ENCODE measurements at regions not wholly inside any gene's neighbourhood (a gene's known extent, or its start where the extent isn't known, plus 50 kb on each side); places are given as distances from the start of the nearest gene placed in this dataset.

GRCh38 chr15:69731081-69731330, 278.4 kb downstream of the RPLP1 start:
- Histone ChIP-seq H3K9ac (ENCODE audit: low read length) (no peak overlapping the region), H3K9me3 (ENCODE audit: control insufficient read depth, insufficient read depth, low read depth, low read length) (no peaks in the 10 kb centered on the region), H3K4me1 (ENCODE audit: control insufficient read depth, insufficient read depth, low read length) (peaks cover 25% of the 10 kb centered on the region), H3K36me3 (ENCODE audit: control insufficient read depth, insufficient read depth, low read length) (no peaks in the 10 kb centered on the region), H3K27me3 (ENCODE audit: control insufficient read depth, insufficient read depth, low read length) (no peaks in the 10 kb centered on the region), H3K4me3 (ENCODE audit: low read depth, low read length) (no peak overlapping the region), H3K27ac (ENCODE audit: low read depth, low read length) (no peak overlapping the region)

- Histone ChIP-seq H3K27ac (ENCODE audit: low read depth, low read length) (no peak overlapping the region), H3K9me3 (ENCODE audit: control insufficient read depth, insufficient read depth, low read depth, low read length) (no peaks in the 10 kb centered on the region), H3K27me3 (ENCODE audit: control insufficient read depth, insufficient read depth, low read length) (no peaks in the 10 kb centered on the region), H3K4me1 (ENCODE audit: control insufficient read depth, insufficient read depth, low read length) (peaks cover 24% of the 10 kb centered on the region), H3K9ac (ENCODE audit: low read length) (no peak overlapping the region), H3K36me3 (ENCODE audit: control insufficient read depth, insufficient read depth, low read length) (no peaks in the 10 kb centered on the region), H3K4me3 (ENCODE audit: low read depth, low read length) (no peak overlapping the region)
These were observed 279.0 kb downstream of the RPLP1 start for GRCh38 chr15:69731581-69731980.

GRCh38 chr15:69732133-69732532, 279.5 kb downstream of the RPLP1 start:
- H3K9ac ChIP-seq (ENCODE audit: low read length) = no peak overlapping the region

GRCh38 chr15:69734699-69735098, 282.1 kb downstream of the RPLP1 start:
- Histone ChIP-seq H3K9me3 (ENCODE audit: control insufficient read depth, insufficient read depth, low read depth, low read length) (0 out of 2 replicates have a peak, but pooled peaks cover 3% of the 10 kb centered on the region), H3K9ac (ENCODE audit: low read length) (no peak overlapping the region), H3K27me3 (ENCODE audit: control insufficient read depth, insufficient read depth, low read length) (no peaks in the 10 kb centered on the region), H3K4me1 (ENCODE audit: control insufficient read depth, insufficient read depth, low read length) (peaks cover 13% of the 10 kb centered on the region; the same call in 1 of the 2 replicates), H3K4me3 (ENCODE audit: low read depth, low read length) (no peak overlapping the region), H3K36me3 (ENCODE audit: control insufficient read depth, insufficient read depth, low read length) (no peaks in the 10 kb centered on the region), H3K27ac (ENCODE audit: low read depth, low read length) (no peak overlapping the region)

More at GRCh38 chr15:69732133-69732532, 279.5 kb downstream of the RPLP1 start:
- Histone ChIP-seq H3K4me3 (ENCODE audit: low read depth, low read length) (no peak overlapping the region), H3K4me1 (ENCODE audit: control insufficient read depth, insufficient read depth, low read length) (peaks cover 18% of the 10 kb centered on the region), H3K27me3 (ENCODE audit: control insufficient read depth, insufficient read depth, low read length) (no peaks in the 10 kb centered on the region), H3K9me3 (ENCODE audit: control insufficient read depth, insufficient read depth, low read depth, low read length) (0 out of 2 replicates have a peak, but pooled peaks cover 1% of the 10 kb centered on the region), H3K36me3 (ENCODE audit: control insufficient read depth, insufficient read depth, low read length) (no peaks in the 10 kb centered on the region), H3K27ac (ENCODE audit: low read depth, low read length) (no peak overlapping the region)

GRCh38 chr15:69735121-69735520, 282.5 kb downstream of the RPLP1 start:
- no peak overlapping the region for H3K4me3 ChIP-seq (ENCODE audit: low read depth, low read length)
- H3K9me3 ChIP-seq (ENCODE audit: control insufficient read depth, insufficient read depth, low read depth, low read length) = 0 out of 2 replicates have a peak, but pooled peaks cover 3% of the 10 kb centered on the region

GRCh38 chr15:69736161-69736560, 283.5 kb downstream of the RPLP1 start:
- no peak overlapping the region for H3K9ac ChIP-seq (ENCODE audit: low read length)

More at GRCh38 chr15:69735121-69735520, 282.5 kb downstream of the RPLP1 start:
- Histone ChIP-seq H3K36me3 (ENCODE audit: control insufficient read depth, insufficient read depth, low read length) (no peaks in the 10 kb centered on the region), H3K4me1 (ENCODE audit: control insufficient read depth, insufficient read depth, low read length) (peaks cover 13% of the 10 kb centered on the region; the same call in 1 of the 2 replicates), H3K9ac (ENCODE audit: low read length) (no peak overlapping the region), H3K27me3 (ENCODE audit: control insufficient read depth, insufficient read depth, low read length) (no peaks in the 10 kb centered on the region), H3K27ac (ENCODE audit: low read depth, low read length) (no peak overlapping the region)

GRCh38 chr15:69737916-69738315, 285.3 kb downstream of the RPLP1 start:
- no peak overlapping the region for H3K4me3 ChIP-seq (ENCODE audit: low read depth, low read length)

More at GRCh38 chr15:69736161-69736560, 283.5 kb downstream of the RPLP1 start:
- no peak overlapping the region for H3K4me3 ChIP-seq (ENCODE audit: low read depth, low read length)
- H3K27me3 ChIP-seq (ENCODE audit: control insufficient read depth, insufficient read depth, low read length) = no peaks in the 10 kb centered on the region
- no peak overlapping the region for H3K27ac ChIP-seq (ENCODE audit: low read depth, low read length)
- no peaks in the 10 kb centered on the region for H3K36me3 ChIP-seq (ENCODE audit: control insufficient read depth, insufficient read depth, low read length)
- H3K9me3 ChIP-seq (ENCODE audit: control insufficient read depth, insufficient read depth, low read depth, low read length) = peaks cover 11% of the 10 kb centered on the region
- H3K4me1 ChIP-seq (ENCODE audit: control insufficient read depth, insufficient read depth, low read length) = peaks cover 13% of the 10 kb centered on the region; the same call in 1 of the 2 replicates

GRCh38 chr15:69740684-69741083, 288.1 kb downstream of the RPLP1 start:
- no peak overlapping the region for H3K27ac ChIP-seq (ENCODE audit: low read depth, low read length)
- H3K4me1 ChIP-seq (ENCODE audit: control insufficient read depth, insufficient read depth, low read length) = peaks cover 12% of the 10 kb centered on the region; the same call in 1 of the 2 replicates
- no peak overlapping the region for H3K9ac ChIP-seq (ENCODE audit: low read length)
- H3K4me3 ChIP-seq (ENCODE audit: low read depth, low read length) = no peak overlapping the region
- H3K27me3 ChIP-seq (ENCODE audit: control insufficient read depth, insufficient read depth, low read length) = no peaks in the 10 kb centered on the region
- no peaks in the 10 kb centered on the region for H3K36me3 ChIP-seq (ENCODE audit: control insufficient read depth, insufficient read depth, low read length)
- H3K9me3 ChIP-seq (ENCODE audit: control insufficient read depth, insufficient read depth, low read depth, low read length) = peaks cover 11% of the 10 kb centered on the region

More at GRCh38 chr15:69737916-69738315, 285.3 kb downstream of the RPLP1 start:
- no peak overlapping the region for H3K9ac ChIP-seq (ENCODE audit: low read length)
- H3K36me3 ChIP-seq (ENCODE audit: control insufficient read depth, insufficient read depth, low read length) = no peaks in the 10 kb centered on the region
- H3K27ac ChIP-seq (ENCODE audit: low read depth, low read length) = no peak overlapping the region
- no peaks in the 10 kb centered on the region for H3K27me3 ChIP-seq (ENCODE audit: control insufficient read depth, insufficient read depth, low read length)
- peaks cover 13% of the 10 kb centered on the region; the same call in 1 of the 2 replicates for H3K4me1 ChIP-seq (ENCODE audit: control insufficient read depth, insufficient read depth, low read length)
- peaks cover 11% of the 10 kb centered on the region for H3K9me3 ChIP-seq (ENCODE audit: control insufficient read depth, insufficient read depth, low read depth, low read length)

GRCh38 chr15:69742361-69742760, 289.7 kb downstream of the RPLP1 start:
- Histone ChIP-seq H3K36me3 (ENCODE audit: control insufficient read depth, insufficient read depth, low read length) (no peaks in the 10 kb centered on the region), H3K27ac (ENCODE audit: low read depth, low read length) (no peak overlapping the region), H3K9me3 (ENCODE audit: control insufficient read depth, insufficient read depth, low read depth, low read length) (peaks cover 8% of the 10 kb centered on the region), H3K4me1 (ENCODE audit: control insufficient read depth, insufficient read depth, low read length) (peaks cover 6% of the 10 kb centered on the region; the same call in 1 of the 2 replicates), H3K27me3 (ENCODE audit: control insufficient read depth, insufficient read depth, low read length) (no peaks in the 10 kb centered on the region), H3K9ac (ENCODE audit: low read length) (no peak overlapping the region), H3K4me3 (ENCODE audit: low read depth, low read length) (no peak overlapping the region)

GRCh38 chr15:69743091-69743490, 290.5 kb downstream of the RPLP1 start:
- H3K27ac ChIP-seq (ENCODE audit: low read depth, low read length) = no peak overlapping the region

GRCh38 chr15:69744391-69745162, 292.0 kb downstream of the RPLP1 start:
- Histone ChIP-seq H3K27me3 (ENCODE audit: control insufficient read depth, insufficient read depth, low read length) (no peaks in the 10 kb centered on the region), H3K27ac (ENCODE audit: low read depth, low read length) (no peak overlapping the region), H3K9ac (ENCODE audit: low read length) (no peak overlapping the region), H3K36me3 (ENCODE audit: control insufficient read depth, insufficient read depth, low read length) (no peaks in the 10 kb centered on the region), H3K4me1 (ENCODE audit: control insufficient read depth, insufficient read depth, low read length) (peaks cover 16% of the 10 kb centered on the region; the same call in 1 of the 2 replicates), H3K4me3 (ENCODE audit: low read depth, low read length) (no peak overlapping the region), H3K9me3 (ENCODE audit: control insufficient read depth, insufficient read depth, low read depth, low read length) (peaks cover 8% of the 10 kb centered on the region)

More at GRCh38 chr15:69743091-69743490, 290.5 kb downstream of the RPLP1 start:
- no peaks in the 10 kb centered on the region for H3K27me3 ChIP-seq (ENCODE audit: control insufficient read depth, insufficient read depth, low read length)
- peaks cover 8% of the 10 kb centered on the region for H3K9me3 ChIP-seq (ENCODE audit: control insufficient read depth, insufficient read depth, low read depth, low read length)
- peaks cover 9% of the 10 kb centered on the region; the same call in 1 of the 2 replicates for H3K4me1 ChIP-seq (ENCODE audit: control insufficient read depth, insufficient read depth, low read length)
- no peak overlapping the region for H3K9ac ChIP-seq (ENCODE audit: low read length)
- H3K36me3 ChIP-seq (ENCODE audit: control insufficient read depth, insufficient read depth, low read length) = no peaks in the 10 kb centered on the region
- no peak overlapping the region for H3K4me3 ChIP-seq (ENCODE audit: low read depth, low read length)

All from HUES6 (cell line).